Glutamatergic neuron (in vitro differentiated cells): ENCODE measurements at regions not wholly inside any gene's neighbourhood (a gene's known extent, or its start where the extent isn't known, plus 50 kb on each side); places are given as distances from the start of the nearest gene placed in this dataset.
A peak's percentile ranks its signal among the peaks of the same experiment; 100 is the strongest.

Source experiments
- DNase-seq: peaks from one replicate; pipeline ENCODE4 v3.0.0; 2022
- H3K27ac Mint-ChIP-seq: one replicate; pipeline ENCODE4 v1.8.0; 2020; ENCODE audit warnings: mild to moderate bottlenecking, mixed read lengths, inconsistent platforms; ENCODE audit not compliant: unreplicated experiment
- H3K27me3 Mint-ChIP-seq: one replicate; pipeline ENCODE4 v1.8.0; 2020; ENCODE audit warnings: mild to moderate bottlenecking, moderate library complexity, mixed read lengths, inconsistent platforms; ENCODE audit not compliant: unreplicated experiment
- H3K36me3 Mint-ChIP-seq: one replicate; pipeline ENCODE4 v1.8.0; 2020; ENCODE audit warnings: mild to moderate bottlenecking, mixed read lengths, inconsistent platforms; ENCODE audit not compliant: unreplicated experiment
- H3K4me1 Mint-ChIP-seq: one replicate; pipeline ENCODE4 v1.8.0; 2020; ENCODE audit warnings: mild to moderate bottlenecking, low read depth, mixed read lengths, inconsistent platforms; ENCODE audit not compliant: unreplicated experiment
- H3K4me3 Mint-ChIP-seq: one replicate; pipeline ENCODE4 v1.8.0; 2020; ENCODE audit warnings: mild to moderate bottlenecking, mixed read lengths, inconsistent platforms; ENCODE audit not compliant: unreplicated experiment
- H3K9me3 Mint-ChIP-seq: one replicate; pipeline ENCODE4 v1.8.0; 2020; ENCODE audit warnings: mild to moderate bottlenecking, moderate library complexity, mixed read lengths, inconsistent platforms; ENCODE audit not compliant: unreplicated experiment
- CTCF ChIP-seq: fragments of 200-600 bp; sonication (generic); IDR thresholded peaks from one replicate; pipeline ENCODE4 v1.5.0; 2021; ENCODE audit not compliant: partially characterized antibody, unreplicated experiment

- no peak for DNase-seq
- H3K27ac Mint-ChIP-seq: no peak overlapping the region
- peaks cover 29% of the 10 kb centered on the region for H3K4me1 Mint-ChIP-seq
- H3K36me3 Mint-ChIP-seq: no peaks in the 10 kb centered on the region
- TF ChIP-seq CTCF: no peak
- H3K9me3 Mint-ChIP-seq: no peaks in the 10 kb centered on the region
- H3K4me3 Mint-ChIP-seq: no peak overlapping the region
- H3K27me3 Mint-ChIP-seq: no peaks in the 10 kb centered on the region
Observed at GRCh38 chr9:1916655-1917054, 98.5 kb upstream of the SMARCA2 start.

GRCh38 chr9:1917396-1917935 is 97.7 kb upstream of the SMARCA2 start:
- Mint-ChIP-seq H3K36me3 (no peaks in the 10 kb centered on the region), H3K27ac (no peak overlapping the region), H3K27me3 (no peaks in the 10 kb centered on the region), H3K4me3 (no peak overlapping the region), H3K4me1 (peaks cover 24% of the 10 kb centered on the region), H3K9me3 (no peaks in the 10 kb centered on the region)
- no peak for TF ChIP-seq CTCF
- DNase-seq: no peak

GRCh38 chr9:1918108-1918507 is 97.0 kb upstream of the SMARCA2 start:
- H3K27me3 Mint-ChIP-seq: no peaks in the 10 kb centered on the region
- H3K4me1 Mint-ChIP-seq: peaks cover 24% of the 10 kb centered on the region
- no peak overlapping the region for H3K4me3 Mint-ChIP-seq
- TF ChIP-seq CTCF: no peak
- no peaks in the 10 kb centered on the region for H3K9me3 Mint-ChIP-seq
- peak overlapping the region; percentile 59 for H3K27ac Mint-ChIP-seq
- H3K36me3 Mint-ChIP-seq: no peaks in the 10 kb centered on the region
- no peak for DNase-seq

- no peak for DNase-seq
- Mint-ChIP-seq H3K4me1 (peaks cover 24% of the 10 kb centered on the region), H3K27ac (peak overlapping the region; percentile 59), H3K4me3 (no peak overlapping the region), H3K36me3 (no peaks in the 10 kb centered on the region), H3K9me3 (no peaks in the 10 kb centered on the region), H3K27me3 (no peaks in the 10 kb centered on the region)
- no peak for TF ChIP-seq CTCF
Observed at GRCh38 chr9:1918622-1919021, 96.5 kb upstream of the SMARCA2 start.

GRCh38 chr9:1919229-1919628 is 95.9 kb upstream of the SMARCA2 start:
- TF ChIP-seq CTCF: no peak
- Mint-ChIP-seq H3K9me3 (no peaks in the 10 kb centered on the region), H3K27me3 (no peaks in the 10 kb centered on the region), H3K36me3 (no peaks in the 10 kb centered on the region), H3K27ac (no peak overlapping the region), H3K4me1 (peaks cover 24% of the 10 kb centered on the region), H3K4me3 (no peak overlapping the region)
- DNase-seq: no peak
